A549 (cell line): ENCODE measurements at regions not wholly inside any gene's neighbourhood (a gene's known extent, or its start where the extent isn't known, plus 50 kb on each side); places are given as distances from the start of the nearest gene placed in this dataset.
A peak's percentile ranks its signal among the peaks of the same experiment; 100 is the strongest.

Experiments
- ATAC-seq, 2 experiments: fragments of 200-7000 bp in 1 of 2; fragments of >200 bp in 1 of 2; cut with Nextera tagmentation in 1 of 2; cut with Tn5 transposase in 1 of 2; 3 replicates each; pipeline versions ENCODE4 v1.8.0 to v1.9.1; 2018 to 2020; ENCODE audit warnings: mild to moderate bottlenecking in 1 of 2, moderate library complexity in 1 of 2
- CTCF ChIA-PET: fragments of 300-600 bp; sonication (Branson Sonifier 250); formaldehyde crosslinking; extraction: SDS; loops from one replicate; lab custom pipeline; 2021; ENCODE audit warnings: antibody characterized with exemption, inconsistent platforms; lab: Yijun Ruan, JAX
- POLR2A ChIA-PET: fragments of 350-600 bp; formaldehyde crosslinking; extraction: SDS; loops from one replicate; lab custom pipeline; 2021; ENCODE audit warnings: antibody characterized with exemption, inconsistent platforms; lab: Yijun Ruan, JAX
- DNase-seq, 2 experiments: peaks; one replicate each; pipeline versions ENCODE4 v3.0.0 to v3.0.0-alpha.2; 2011 to 2016; ENCODE audit warnings: low read depth in 1 of 2, low spot score in 1 of 2
- FAIRE-seq: peaks from 2 replicates; lab custom pipeline; 2011; peaks lifted over from hg19 to GRCh38; lab: Jason Lieb, UNC
- H3K27ac ChIP-seq, 2 experiments: fragments of >200 bp; sonication (Bioruptor Twin); formaldehyde crosslinking; 3 replicates each; pipeline ENCODE4 v1.5.1; 2016 to 2017
- H3K4me1 ChIP-seq: fragments of >200 bp; sonication (Bioruptor Twin); formaldehyde crosslinking; 3 replicates; pipeline ENCODE4 v1.6.1; 2016
- H3K4me2 ChIP-seq: fragments of >200 bp; sonication (Bioruptor Twin); formaldehyde crosslinking; 3 replicates; pipeline ENCODE4 v1.6.1; 2016
- H3K4me3 ChIP-seq: fragments of >200 bp; sonication (Bioruptor Twin); formaldehyde crosslinking; 3 replicates; pipeline ENCODE4 v1.5.1; 2016
- H3K9me3 ChIP-seq: fragments of >200 bp; sonication (Bioruptor Twin); formaldehyde crosslinking; 3 replicates; pipeline ENCODE4 v1.6.1; 2016
- BCL3 ChIP-seq: fragments of >200 bp; sonication (Bioruptor Twin); formaldehyde crosslinking; IDR thresholded peaks from 3 replicates; pipeline ENCODE4 v1.6.1; 2016
- BHLHE40 ChIP-seq: IDR thresholded peaks from 2 replicates; pipeline ENCODE4 v1.6.1; 2012; ENCODE audit warnings: low read depth, low read length, inconsistent platforms
- CBX8 ChIP-seq: fragments of 200-600 bp; sonication (generic); IDR thresholded peaks from 2 replicates; pipeline ENCODE4 v1.6.1; 2016
- CEBPB ChIP-seq, 2 experiments: fragments of >200 bp in 1 of 2; sonication (Bioruptor Twin) in 1 of 2; formaldehyde crosslinking in 1 of 2; IDR thresholded peaks; 2 replicates each; pipeline ENCODE4 v1.6.1; 2012 to 2016
- CHD4 ChIP-seq: fragments of 200-600 bp; sonication (generic); IDR thresholded peaks from 2 replicates; pipeline ENCODE4 v1.6.1; 2016; ENCODE audit warnings: antibody characterized with exemption, mild to moderate bottlenecking, borderline replicate concordance
- ELK1 ChIP-seq: fragments of 150-350 bp; IDR thresholded peaks from 2 replicates; pipeline ENCODE4 v1.6.1; 2014; ENCODE audit warnings: low read depth, mild to moderate bottlenecking, low read length
- EP300 ChIP-seq, 2 experiments: fragments of >200 bp; sonication (Bioruptor Twin); formaldehyde crosslinking; IDR thresholded peaks; 2 replicates in 1 of 2; 3 replicates in 1 of 2; pipeline ENCODE4 v1.6.1; 2016 to 2017
- FOSB ChIP-seq: fragments of 250-450 bp; sonication (Bioruptor Pico); IDR thresholded peaks from 2 replicates; pipeline ENCODE4 v1.5.0; 2020; ENCODE audit warnings: mild to moderate bottlenecking, moderate library complexity
- GATA3 ChIP-seq: IDR thresholded peaks from 2 replicates; pipeline ENCODE4 v1.6.1; 2012; ENCODE audit warnings: borderline replicate concordance
- HES2 ChIP-seq: fragments of >200 bp; sonication (Bioruptor Twin); formaldehyde crosslinking; IDR thresholded peaks from 2 replicates; pipeline ENCODE4 v1.6.1; 2016
- HMGXB4 ChIP-seq: fragments of 250-450 bp; sonication (Bioruptor Pico); IDR thresholded peaks from 2 replicates; pipeline ENCODE4 v1.5.0; 2021; ENCODE audit warnings: mild to moderate bottlenecking, moderate library complexity, borderline replicate concordance
- JUN ChIP-seq, 2 experiments: fragments of >200 bp; sonication (Bioruptor Twin); formaldehyde crosslinking; IDR thresholded peaks; 2 replicates in 1 of 2; 3 replicates in 1 of 2; pipeline ENCODE4 v1.6.1; 2016 to 2017
- POLR2A ChIP-seq: IDR thresholded peaks from 2 replicates; pipeline ENCODE4 v1.6.1; 2012; ENCODE audit warnings: mild to moderate bottlenecking, low read length
- RAD21 ChIP-seq, 2 experiments: fragments of >200 bp in 1 of 2; sonication (Bioruptor Twin) in 1 of 2; formaldehyde crosslinking in 1 of 2; IDR thresholded peaks in 1 of 2; conservative IDR thresholded peaks in 1 of 2; 2 replicates in 1 of 2; 3 replicates in 1 of 2; pipeline ENCODE4 v1.6.1; 2012 to 2018; ENCODE audit warnings: inconsistent platforms in 1 of 2
- REST ChIP-seq: fragments of 200-600 bp; sonication (generic); IDR thresholded peaks from 2 replicates; pipeline ENCODE4 v1.6.1; 2016; ENCODE audit warnings: antibody characterized with exemption, mild to moderate bottlenecking, moderate library complexity
- RNF2 ChIP-seq: fragments of 200-600 bp; sonication (generic); IDR thresholded peaks from 2 replicates; pipeline ENCODE4 v1.6.1; 2016; ENCODE audit warnings: low read depth, mild to moderate bottlenecking, antibody characterized with exemption, moderate library complexity, borderline replicate concordance
- SREBF2 ChIP-seq: fragments of 450-650 bp; IDR thresholded peaks from 2 replicates; pipeline ENCODE4 v1.6.1; 2014; ENCODE audit warnings: mild to moderate bottlenecking, moderate library complexity
- WGBS: methylation state at CpG from one replicate; pipeline ENCODE4 v1.1.6; 2017; ENCODE audit errors: missing lambda C conversion rate; 5-methylcytosine and 5-hydroxymethylcytosine counted together

GRCh38 chr3:36132214-36132613 is 248.1 kb upstream of the STAC start:
- Histone ChIP-seq H3K4me3 (no peak overlapping the region), H3K9me3 (no peaks in the 10 kb centered on the region), H3K4me2 (no peak overlapping the region), H3K27ac (no peak overlapping the region)
- TF ChIP-seq RAD21 (conservative IDR thresholded peaks at IDR 0.05 in 1 of 2, IDR thresholded peaks at IDR 0.05 in 1 of 2) (0 out of 5 replicates have a peak, but pooled peaks of 1 of the 2 experiments have one; percentile 17), HES2 (no peak)
- TF ChIP-seq, all 56 proteins: peak for 1
- FAIRE-seq (no peak), DNase-seq (no peak), ATAC-seq (peak in 1 of 2 experiments; percentile 51; a peak in 1 of 6 replicates)
- POLR2A ChIA-PET = no interaction called here
- H3K4me1 ChIP-seq = peaks cover 14% of the 10 kb centered on the region
- CTCF ChIA-PET = interaction anchor here (0.6 to 1.5 kb wide), 6 partner anchors 9 to 942 kb away, joined by 3 to 8 read pairs (median 3); no protein-coding TSS in a partner anchor
- WGBS = 73% methylated on average over 2 of the region's 2 CpGs

- H3K4me3 ChIP-seq = no peak overlapping the region
- H3K27ac ChIP-seq = peak overlapping the region; percentile 0 to 51; a peak in 1 of 6 replicates
- CTCF ChIA-PET = no interaction called here
- ATAC-seq (no peak), FAIRE-seq (no peak), DNase-seq (no peak)
- peaks cover 14% of the 10 kb centered on the region for H3K4me1 ChIP-seq
- H3K4me2 ChIP-seq = peak overlapping the region; percentile 20
- TF ChIP-seq POLR2A (no peak), GATA3 (no peak), REST (no peak), JUN (IDR thresholded peaks at IDR 0.05) (no peak), RNF2 (no peak), EP300 (IDR thresholded peaks at IDR 0.05) (no peak), CEBPB (IDR thresholded peaks at IDR 0.05) (no peak)
- POLR2A ChIA-PET = no interaction called here
- H3K9me3 ChIP-seq = no peaks in the 10 kb centered on the region
Measured at GRCh38 chr3:36135863-36136262, 244.4 kb upstream of the STAC start.

- no peaks in the 10 kb centered on the region for H3K9me3 ChIP-seq
- ChIA-PET POLR2A (no interaction called here), CTCF (no interaction called here)
- no peak overlapping the region for H3K27ac ChIP-seq
- no peak for DNase-seq
- TF ChIP-seq BHLHE40 (no peak), BCL3 (no peak), CBX8 (no peak), CHD4 (no peak), HMGXB4 (CRISPR knock-in tag) (no peak), HES2 (no peak), FOSB (no peak), ELK1 (no peak), SREBF2 (no peak)
- no peak overlapping the region for H3K4me3 ChIP-seq
- ATAC-seq = no peak
- H3K4me1 ChIP-seq = no peaks in the 10 kb centered on the region
- H3K4me2 ChIP-seq = no peak overlapping the region
- FAIRE-seq = no peak
Measured at GRCh38 chr3:36142746-36143145, 237.6 kb upstream of the STAC start.
